ENCODE measurements at regions not wholly inside any gene's neighbourhood (a gene's known extent, or its start where the extent isn't known, plus 50 kb on each side); places are given as distances from the start of the nearest gene placed in this dataset.

DNA sequence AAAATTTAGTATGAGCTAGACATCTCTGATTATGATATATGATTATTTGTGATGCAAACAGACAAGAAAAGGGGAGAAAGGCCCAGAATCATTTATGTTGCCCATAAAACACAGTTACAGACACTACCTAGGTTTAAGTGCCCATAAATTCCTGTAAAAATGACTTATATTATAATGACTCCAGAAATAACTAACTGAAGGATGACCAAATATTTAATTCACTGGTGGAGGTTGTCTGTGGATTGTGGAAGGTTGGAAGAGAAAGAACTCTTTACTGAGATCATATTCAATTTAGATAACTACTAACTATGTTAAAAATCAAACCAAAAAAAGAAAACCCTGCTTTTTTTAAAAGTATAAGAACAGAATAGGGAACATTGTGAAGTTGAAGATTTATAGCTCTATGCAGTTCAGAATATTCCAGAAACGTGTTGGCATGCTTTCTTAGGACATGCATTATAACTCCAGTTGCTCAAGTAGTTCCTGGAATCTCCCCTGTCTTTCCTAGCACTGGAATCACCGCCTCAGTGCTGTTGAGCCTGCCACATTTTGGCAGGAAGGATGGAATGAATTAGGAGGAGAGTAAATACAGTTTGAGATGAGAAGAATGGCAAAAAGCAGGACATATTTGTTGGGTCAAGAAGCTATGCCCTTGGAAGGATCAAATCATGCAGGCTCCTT lies 72.0 kb upstream of the PAPPA start:
- TF ChIP-seq, protein P1, sequence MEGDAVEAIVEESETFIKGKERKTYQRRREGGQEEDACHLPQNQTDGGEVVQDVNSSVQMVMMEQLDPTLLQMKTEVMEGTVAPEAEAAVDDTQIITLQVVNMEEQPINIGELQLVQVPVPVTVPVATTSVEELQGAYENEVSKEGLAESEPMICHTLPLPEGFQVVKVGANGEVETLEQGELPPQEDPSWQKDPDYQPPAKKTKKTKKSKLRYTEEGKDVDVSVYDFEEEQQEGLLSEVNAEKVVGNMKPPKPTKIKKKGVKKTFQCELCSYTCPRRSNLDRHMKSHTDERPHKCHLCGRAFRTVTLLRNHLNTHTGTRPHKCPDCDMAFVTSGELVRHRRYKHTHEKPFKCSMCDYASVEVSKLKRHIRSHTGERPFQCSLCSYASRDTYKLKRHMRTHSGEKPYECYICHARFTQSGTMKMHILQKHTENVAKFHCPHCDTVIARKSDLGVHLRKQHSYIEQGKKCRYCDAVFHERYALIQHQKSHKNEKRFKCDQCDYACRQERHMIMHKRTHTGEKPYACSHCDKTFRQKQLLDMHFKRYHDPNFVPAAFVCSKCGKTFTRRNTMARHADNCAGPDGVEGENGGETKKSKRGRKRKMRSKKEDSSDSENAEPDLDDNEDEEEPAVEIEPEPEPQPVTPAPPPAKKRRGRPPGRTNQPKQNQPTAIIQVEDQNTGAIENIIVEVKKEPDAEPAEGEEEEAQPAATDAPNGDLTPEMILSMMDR (IDR thresholded peaks at IDR 0.05; ENCODE audit: insufficient read depth, low read length, poor library complexity, severe bottlenecking): no peak
- Histone ChIP-seq H3K36me3 (ENCODE audit: control insufficient read depth, insufficient read depth, low read length) (no peaks in the 10 kb centered on the region), H3K4me3 (replicated peaks; ENCODE audit: low read depth, low read length) (no peak overlapping the region), H3K27me3 (replicated peaks; ENCODE audit: control insufficient read depth, insufficient read depth, low read length) (no peaks in the 10 kb centered on the region)
- no peak for DNase-seq (ENCODE audit: extremely low read depth, insufficient read length)

DNA sequence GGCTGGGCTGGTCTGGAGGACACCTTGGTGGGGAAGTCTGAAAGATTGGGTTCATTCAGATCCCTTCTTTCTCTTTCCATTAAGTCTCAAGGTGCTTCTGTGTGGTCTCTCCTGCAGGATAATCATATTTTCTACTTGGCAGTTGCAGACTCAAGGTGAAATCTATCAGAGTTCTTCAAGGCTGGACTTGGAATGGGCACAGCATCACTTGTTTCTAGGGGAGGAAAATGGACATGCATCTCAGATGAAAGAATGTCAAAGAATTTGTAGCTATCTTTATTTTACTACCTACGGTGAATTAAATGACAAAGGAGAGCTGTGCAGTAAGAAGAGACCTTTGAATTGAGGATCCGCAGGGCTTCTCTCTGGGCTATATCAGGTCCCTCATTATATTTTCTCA lies 69.8 kb upstream of the PAPPA start:
- DNase-seq (ENCODE audit: extremely low read depth, insufficient read length): no peak
- TF ChIP-seq, protein P1 (IDR thresholded peaks at IDR 0.05; ENCODE audit: insufficient read depth, low read length, poor library complexity, severe bottlenecking): no peak
- no peaks in the 10 kb centered on the region for H3K36me3 ChIP-seq (ENCODE audit: control insufficient read depth, insufficient read depth, low read length)
- no peak overlapping the region for H3K4me3 ChIP-seq (replicated peaks; ENCODE audit: low read depth, low read length)
- H3K27me3 ChIP-seq (replicated peaks; ENCODE audit: control insufficient read depth, insufficient read depth, low read length): no peaks in the 10 kb centered on the region

DNA sequence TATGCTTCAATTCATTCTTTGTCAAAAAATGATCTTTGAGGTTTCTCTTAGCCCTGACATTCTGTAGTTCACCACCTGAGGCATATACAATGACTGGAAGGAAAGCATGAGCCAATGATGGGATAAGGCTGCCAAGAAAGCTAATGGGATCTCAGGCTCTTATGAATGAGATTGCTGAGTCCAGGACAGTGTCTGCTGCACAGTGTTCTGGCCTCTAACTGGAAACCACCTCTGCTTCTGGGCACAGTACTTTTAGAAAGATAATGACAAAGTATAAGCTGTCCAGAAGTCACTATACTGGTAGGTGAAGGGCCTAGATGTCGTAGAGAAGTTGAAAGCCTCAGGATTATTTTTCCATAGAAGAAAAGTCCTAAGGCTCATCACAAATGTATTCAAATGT lies 69.1 kb upstream of the PAPPA start:
- TF ChIP-seq, protein P1 (IDR thresholded peaks at IDR 0.05; ENCODE audit: insufficient read depth, low read length, poor library complexity, severe bottlenecking): no peak
- no peak for DNase-seq (ENCODE audit: extremely low read depth, insufficient read length)
- H3K4me3 ChIP-seq (replicated peaks; ENCODE audit: low read depth, low read length): no peak overlapping the region
- no peaks in the 10 kb centered on the region for H3K36me3 ChIP-seq (ENCODE audit: control insufficient read depth, insufficient read depth, low read length)
- H3K27me3 ChIP-seq (replicated peaks; ENCODE audit: control insufficient read depth, insufficient read depth, low read length): no peaks in the 10 kb centered on the region

DNA sequence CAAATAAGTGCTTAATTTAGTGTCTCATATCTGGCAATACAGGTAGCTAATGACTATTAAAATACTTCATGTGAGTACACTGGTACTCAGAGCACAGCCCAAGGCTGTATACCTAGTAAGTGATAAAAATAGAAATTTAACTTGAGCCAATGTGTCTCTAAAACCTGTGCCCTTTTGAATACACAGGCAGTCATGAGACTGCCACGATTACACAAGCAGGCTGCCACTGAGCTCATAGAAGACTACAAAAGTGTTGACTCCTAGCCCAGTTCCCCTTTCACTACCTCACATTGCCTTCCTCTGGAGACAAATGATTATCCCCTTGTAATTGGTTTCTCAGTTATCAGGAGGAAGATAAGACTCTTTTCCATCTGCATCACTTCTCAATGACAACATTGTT lies 66.3 kb upstream of the PAPPA start:
- Histone ChIP-seq H3K36me3 (ENCODE audit: control insufficient read depth, insufficient read depth, low read length) (no peaks in the 10 kb centered on the region), H3K4me3 (replicated peaks; ENCODE audit: low read depth, low read length) (no peak overlapping the region), H3K27me3 (replicated peaks; ENCODE audit: control insufficient read depth, insufficient read depth, low read length) (no peaks in the 10 kb centered on the region)
- no peak for DNase-seq (ENCODE audit: extremely low read depth, insufficient read length)
- TF ChIP-seq, protein P1 (IDR thresholded peaks at IDR 0.05; ENCODE audit: insufficient read depth, low read length, poor library complexity, severe bottlenecking): no peak

DNA sequence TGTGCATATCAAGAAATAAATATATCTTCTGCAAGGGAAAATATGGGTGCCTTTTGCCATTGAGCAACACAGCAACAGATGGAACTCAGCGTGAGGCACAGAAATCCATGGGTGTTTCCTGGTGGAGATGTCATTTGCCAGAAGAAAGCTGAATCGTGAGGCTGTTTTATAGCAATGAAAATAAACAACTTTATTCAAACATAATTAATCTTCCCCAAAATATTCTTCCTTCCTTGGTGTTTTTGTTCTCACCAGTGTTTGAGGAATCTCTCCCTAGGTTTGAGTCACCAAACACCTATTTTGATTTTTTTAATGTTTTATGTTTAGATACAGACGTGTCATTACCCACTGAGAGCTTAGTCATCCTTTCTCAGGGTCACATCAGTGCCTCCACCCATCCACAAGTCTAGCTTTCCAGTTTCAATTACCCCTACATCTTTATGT lies 65.8 kb upstream of the PAPPA start:
- H3K27me3 ChIP-seq (replicated peaks; ENCODE audit: control insufficient read depth, insufficient read depth, low read length): no peaks in the 10 kb centered on the region
- H3K4me3 ChIP-seq (replicated peaks; ENCODE audit: low read depth, low read length): no peak overlapping the region
- no peak for DNase-seq (ENCODE audit: extremely low read depth, insufficient read length)
- no peaks in the 10 kb centered on the region for H3K36me3 ChIP-seq (ENCODE audit: control insufficient read depth, insufficient read depth, low read length)
- TF ChIP-seq, protein P1 (IDR thresholded peaks at IDR 0.05; ENCODE audit: insufficient read depth, low read length, poor library complexity, severe bottlenecking): no peak

DNA sequence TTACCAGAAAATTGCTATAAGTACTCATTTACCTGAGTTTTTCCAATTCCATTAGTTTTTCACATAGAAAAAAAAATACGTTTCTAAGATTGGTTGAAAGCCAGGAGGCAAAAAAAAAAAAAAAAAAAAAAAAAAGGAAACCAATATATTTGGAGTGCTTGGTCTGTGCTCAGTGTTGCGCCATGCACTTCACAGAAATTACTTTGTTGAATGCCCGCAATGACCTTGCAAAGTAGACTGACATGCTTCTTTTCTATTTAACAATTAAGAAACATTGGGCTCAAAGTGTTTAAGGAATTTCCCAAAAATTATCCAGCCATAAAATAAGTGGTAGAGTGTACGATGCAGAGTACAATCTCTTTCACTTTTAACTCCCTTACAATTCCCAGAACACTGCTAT lies 65.2 kb upstream of the PAPPA start:
- Histone ChIP-seq H3K4me3 (replicated peaks; ENCODE audit: low read depth, low read length) (no peak overlapping the region), H3K36me3 (ENCODE audit: control insufficient read depth, insufficient read depth, low read length) (no peaks in the 10 kb centered on the region), H3K27me3 (replicated peaks; ENCODE audit: control insufficient read depth, insufficient read depth, low read length) (no peaks in the 10 kb centered on the region)
- DNase-seq (ENCODE audit: extremely low read depth, insufficient read length): no peak
- TF ChIP-seq, protein P1 (IDR thresholded peaks at IDR 0.05; ENCODE audit: insufficient read depth, low read length, poor library complexity, severe bottlenecking): no peak

Data from GM06990 (cell line).